NCI-H1417 treated with DMSO at 0.1 percent for 48 hours (cell line): ENCODE measurements at regions not wholly inside any gene's neighbourhood (a gene's known extent, or its start where the extent isn't known, plus 50 kb on each side); places are given as distances from the start of the nearest gene placed in this dataset.
"Not testable (repeated sequence)": the region's sequence is repeated elsewhere in the genome, so short reads cannot be mapped to it uniquely, and the experiment has no call there.

Experiments
- DNase-seq: peaks from one replicate; lab custom pipeline; 2025; lab: John Stamatoyannopoulos, UW

DNA sequence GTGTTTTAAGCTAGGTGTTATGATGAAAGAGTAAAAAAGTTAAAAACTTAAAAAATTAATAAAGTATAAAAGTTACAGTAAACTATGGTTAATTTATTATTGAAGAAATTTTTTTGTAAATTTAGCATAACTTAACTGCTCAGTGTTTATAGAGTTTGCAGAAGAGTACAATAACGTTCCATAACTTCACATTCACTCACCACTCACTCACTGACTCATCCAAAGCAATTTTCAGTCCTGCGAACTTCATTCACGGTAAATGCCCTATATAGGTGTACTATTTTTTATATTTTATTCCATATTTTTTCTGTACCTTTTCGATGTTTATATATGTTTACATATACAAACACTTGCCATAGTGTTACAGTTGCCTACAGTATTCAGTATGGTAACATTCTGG is 694.8 kb upstream of the SLC39A10 start:
- DNase-seq: no peak

DNA sequence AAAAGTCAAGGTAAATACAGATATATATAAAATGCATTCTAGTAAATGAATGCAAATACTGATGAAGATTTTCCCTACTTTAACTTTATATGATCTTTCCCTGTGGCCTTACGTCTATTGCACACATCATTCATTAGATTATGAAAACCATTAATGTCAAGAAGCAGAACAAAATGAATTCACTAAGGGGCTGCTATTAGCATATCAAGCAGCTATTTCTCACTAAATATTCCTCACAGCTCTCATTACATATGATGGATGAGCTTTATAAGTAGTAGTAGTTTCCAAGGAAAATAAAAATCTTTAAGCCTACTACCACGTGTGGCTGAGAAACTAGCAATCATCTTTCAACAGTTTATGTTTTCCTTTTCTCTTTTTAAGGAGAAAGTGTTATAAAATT is 702.8 kb upstream of the SLC39A10 start:
- DNase-seq: no peak

DNA sequence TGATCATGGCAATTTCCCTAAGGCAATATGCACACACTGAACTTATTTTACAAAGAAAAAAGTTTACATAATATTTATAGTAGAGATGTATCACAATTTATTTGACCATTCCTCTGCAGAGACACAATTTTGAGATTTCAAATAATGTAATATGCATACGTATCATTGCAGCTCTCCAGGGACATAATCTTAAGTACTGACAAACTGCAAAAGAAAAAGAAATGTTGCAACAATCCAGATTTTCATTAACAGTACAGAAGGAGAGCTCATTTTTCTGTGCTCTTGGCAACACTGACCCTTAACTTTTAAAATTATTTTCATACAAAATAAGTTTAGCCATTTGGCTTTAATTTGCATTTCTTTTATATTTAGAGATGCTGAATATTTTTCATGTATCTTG is 710.2 kb upstream of the SLC39A10 start:
- no peak for DNase-seq

DNA sequence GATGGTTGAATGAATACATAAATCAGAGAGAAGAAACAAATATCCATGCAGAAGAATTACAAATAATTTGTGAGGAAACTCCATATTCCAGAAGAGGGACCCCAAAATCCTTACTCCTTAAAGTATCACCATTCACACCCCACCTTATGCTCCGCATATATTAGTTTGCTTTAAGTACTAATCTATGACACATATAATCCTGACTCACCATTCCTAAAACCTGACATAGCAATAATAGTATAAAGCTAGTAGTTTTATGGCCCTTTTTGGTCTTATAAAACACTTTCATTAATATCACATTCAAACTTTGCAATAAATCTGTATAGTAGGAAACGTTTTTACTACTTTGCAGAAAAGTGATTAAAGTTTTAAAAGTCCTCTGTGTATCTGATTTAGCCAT is 719.0 kb upstream of the SLC39A10 start:
- DNase-seq: no peak

DNA sequence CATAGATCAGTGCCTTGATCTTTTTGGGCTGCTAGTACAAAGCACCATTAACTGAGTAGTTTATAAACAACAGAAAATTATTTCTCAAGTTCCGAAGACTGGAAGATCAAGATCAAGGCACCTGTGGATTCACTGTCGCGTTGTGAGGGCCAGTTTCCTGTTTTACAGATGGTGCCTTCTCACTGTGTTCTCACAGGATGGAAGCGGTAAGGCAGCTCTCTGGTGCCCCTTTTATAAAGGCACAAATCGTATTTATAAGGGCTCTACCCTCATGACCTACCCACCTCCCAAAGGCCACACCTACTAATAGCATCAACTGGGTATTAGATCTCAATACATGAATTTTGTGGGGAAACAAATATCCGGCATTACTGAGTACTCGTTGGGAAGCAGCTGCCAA is 729.5 kb upstream of the SLC39A10 start:
- no peak for DNase-seq

DNA sequence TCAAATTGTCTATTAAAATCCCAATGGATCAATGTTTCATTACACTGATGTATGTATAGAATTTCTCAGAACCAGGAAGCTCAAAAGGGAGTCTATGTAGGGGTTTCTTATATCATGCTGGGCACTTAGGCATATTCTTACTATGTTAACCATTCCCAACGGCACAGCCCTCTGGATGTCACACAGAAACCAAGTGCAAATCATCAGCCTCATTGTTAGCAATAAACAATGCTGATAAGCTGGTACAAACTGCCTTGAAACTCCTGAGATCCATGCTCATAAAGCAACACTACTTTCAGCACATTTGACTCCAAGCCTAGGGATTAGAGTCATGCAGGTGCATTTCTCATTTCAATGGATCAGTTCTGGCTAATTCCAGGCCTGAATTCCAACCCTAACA is 730.2 kb upstream of the SLC39A10 start:
- DNase-seq: no peak

DNA sequence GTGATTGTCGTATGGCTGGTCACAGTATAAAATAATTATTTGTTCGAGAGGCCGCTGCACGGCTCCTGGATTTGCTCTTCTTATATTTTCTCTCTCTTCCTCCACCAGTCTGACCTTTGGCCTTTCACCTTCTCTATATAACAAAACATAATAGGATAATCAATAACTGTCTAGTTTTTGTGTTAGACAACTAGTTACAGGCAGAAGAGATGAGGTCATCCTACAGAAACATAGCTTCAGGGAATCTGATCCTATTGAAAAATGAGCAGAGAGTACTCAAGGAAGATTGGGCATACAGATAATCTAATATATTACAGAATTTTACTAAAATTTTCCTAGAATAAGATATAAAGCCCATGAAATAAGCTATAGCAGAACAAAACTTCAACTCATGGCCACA is 731.3 kb upstream of the SLC39A10 start:
- no peak for DNase-seq

DNA sequence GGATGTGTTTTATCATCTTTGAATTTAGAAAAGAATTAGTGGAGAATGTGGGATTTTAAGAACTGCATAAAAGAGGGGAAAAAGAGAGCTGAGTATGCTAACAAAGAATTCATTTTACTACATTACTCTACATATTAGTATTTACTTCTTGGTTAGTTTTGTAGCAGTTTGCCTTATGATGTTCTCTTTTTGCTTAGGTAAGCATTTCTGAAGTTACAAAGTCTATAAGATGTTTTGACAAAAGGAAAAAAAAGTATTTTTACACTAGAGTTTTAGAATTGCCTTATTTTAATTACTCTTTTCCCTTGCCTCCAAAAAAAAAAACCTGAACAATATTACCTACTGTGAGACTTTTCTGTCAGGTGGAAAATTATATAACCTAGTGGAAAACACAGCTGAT is 739.5 kb upstream of the SLC39A10 start:
- DNase-seq: no peak

DNA sequence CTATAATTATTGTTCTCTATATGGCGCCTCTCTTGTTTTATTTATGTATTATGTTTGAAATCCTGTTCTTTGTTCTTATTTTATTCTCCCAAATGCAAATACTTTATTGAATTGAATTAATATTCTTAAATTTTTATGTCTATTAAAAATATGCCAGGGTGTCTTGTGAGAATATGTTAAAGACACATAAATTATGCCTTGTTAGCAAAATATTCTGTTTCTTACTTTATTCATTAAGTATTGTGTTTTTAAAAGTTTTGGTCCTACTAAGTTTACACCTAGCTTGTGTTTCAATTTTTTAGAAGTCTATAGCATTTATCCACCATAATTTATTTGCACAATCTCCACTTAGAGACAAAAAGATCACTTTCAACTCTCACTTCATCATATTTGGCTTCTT is 741.5 kb upstream of the SLC39A10 start:
- DNase-seq: no peak

DNA sequence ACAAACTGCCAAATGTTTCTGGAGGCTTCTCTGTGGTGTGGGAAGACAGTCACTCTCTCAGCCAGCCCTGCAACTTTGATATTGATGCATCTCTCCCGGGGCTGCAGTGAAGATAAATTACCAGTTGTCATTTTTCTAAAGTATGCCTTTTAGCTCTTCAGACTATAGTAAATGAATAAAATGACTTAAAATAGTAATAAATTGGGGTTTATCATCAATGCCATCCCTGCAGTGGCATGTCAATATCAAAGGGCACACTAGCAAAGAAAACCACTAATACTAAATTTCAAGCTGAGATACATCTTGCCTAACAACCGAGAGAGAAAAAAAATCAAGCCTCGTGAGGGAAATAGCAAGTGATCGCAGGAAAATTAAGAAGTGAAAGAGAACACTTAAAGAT is 749.5 kb upstream of the SLC39A10 start:
- DNase-seq: no peak

DNA sequence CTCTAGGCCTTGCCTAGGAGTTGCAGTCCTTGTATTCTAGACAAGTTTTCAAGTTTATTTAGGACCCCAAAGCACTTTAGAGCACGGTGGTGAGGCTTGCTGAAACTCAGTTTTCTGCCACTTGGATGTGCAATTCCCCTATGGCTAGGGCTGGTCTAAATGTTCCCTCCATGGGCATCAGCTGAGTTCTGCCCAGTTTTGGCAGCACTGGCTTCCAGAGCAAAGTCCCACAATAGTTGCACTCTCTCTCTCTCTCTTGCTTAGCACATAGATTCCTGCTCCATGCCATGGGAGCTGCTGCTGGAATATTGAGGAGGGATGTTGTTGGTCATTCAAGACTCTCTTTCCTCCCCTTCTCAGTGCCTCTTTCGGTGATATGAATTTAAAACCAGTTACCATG is 760.2 kb upstream of the SLC39A10 start:
- DNase-seq: no peak

DNA sequence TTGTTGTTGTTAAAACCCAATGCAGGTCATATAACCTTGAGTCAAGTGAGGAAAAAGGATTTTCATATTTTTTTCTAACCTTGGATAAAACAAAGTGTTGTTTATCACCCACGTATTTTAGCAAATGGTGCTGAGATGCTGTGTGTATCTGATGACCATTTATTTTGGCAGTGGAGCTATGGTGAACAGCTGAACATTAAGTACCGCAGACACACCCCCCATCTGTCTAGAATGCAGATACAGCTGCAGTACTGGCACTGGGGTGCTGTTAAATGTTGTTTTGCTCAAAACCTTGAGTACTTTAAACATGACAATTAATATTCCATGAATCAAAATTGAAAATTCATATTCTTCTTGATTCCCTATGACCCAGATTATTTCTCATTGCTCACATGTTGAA is 773.3 kb upstream of the SLC39A10 start:
- DNase-seq: no peak

DNA sequence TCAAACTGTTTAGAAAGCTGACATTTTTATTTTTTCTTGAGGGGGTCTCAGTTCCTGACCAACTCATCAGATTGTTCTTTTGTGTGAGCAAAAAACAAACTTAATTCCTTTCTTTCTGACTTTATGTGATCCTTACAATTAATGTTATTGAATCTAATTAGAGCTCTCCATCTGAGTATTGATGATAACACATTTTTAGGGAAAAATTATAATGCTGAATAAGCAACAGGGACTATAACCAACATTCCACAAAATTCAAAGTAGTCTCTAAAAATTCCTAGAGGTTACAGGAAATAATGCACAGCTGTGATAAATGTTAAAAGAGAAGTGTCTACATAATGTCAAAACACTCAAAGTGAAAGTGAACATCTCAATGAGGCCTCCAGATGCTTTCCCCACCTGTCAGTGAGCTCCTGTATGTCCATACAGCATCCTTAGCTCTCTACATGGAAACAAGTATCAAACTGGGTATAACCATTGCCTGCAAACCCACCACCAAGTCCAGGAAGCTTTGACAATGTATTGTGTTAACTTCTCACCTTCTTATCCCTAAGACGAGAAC is 786.0 kb upstream of the SLC39A10 start:
- no peak for DNase-seq

DNA sequence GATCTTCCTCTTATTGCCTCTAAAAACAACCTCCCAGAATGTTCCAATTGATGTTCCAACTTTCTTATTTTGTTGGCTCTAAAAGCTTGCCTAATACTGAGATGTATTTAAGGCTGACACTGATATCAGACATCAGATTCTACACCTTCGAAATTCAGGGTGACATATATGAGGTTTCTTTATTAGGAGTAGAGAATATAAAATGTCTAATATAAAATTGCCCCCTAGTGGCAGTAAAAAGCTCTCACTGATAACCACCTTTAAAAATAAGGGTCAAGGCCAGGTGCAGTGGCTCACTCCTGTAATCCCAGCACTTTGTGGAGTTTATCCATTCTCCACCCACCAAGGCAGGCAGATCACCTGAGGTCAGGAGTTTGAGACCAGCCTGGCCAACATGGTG is 789.7 kb upstream of the SLC39A10 start:
- DNase-seq: no peak

DNA sequence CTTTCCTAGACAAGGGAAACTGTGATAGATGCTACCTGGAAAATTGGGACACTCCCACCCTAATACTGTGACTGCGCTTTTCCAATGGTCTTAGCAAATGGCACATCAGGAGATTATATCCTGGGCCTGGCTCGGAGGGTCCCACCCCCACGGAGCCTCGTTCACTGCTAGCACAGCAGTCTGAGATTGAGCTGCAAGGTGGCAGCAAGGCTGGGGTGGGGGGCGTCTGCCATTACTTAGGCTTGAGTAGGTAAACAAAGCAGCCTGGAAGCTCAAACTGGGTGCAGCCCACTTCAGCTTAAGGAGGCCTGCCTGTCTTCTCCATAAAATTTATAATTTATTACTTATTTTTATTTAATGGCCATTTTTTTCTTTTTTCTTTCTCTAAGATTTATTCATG is 802.1 kb upstream of the SLC39A10 start:
- DNase-seq: no peak

DNA sequence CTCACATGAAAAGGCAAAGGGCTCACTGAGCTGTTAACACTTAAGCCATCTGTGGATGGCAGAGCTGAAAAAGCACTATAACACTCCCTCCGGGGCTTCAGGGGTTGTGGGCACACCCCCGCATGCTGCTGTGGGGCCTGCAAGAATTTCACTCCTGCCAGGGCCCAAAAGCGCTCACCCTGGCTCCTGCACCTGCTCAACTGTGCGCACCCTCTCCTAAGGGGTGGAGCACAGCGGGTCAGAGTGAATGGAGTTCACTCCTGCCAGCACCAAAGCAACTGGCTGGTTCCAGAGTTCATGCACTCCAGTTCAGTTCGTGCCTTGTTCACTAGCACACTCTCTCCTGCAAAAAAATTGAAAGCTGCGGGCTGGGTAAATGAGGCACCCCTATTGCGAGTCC is 814.2 kb upstream of the SLC39A10 start:
- no peak for DNase-seq

DNA sequence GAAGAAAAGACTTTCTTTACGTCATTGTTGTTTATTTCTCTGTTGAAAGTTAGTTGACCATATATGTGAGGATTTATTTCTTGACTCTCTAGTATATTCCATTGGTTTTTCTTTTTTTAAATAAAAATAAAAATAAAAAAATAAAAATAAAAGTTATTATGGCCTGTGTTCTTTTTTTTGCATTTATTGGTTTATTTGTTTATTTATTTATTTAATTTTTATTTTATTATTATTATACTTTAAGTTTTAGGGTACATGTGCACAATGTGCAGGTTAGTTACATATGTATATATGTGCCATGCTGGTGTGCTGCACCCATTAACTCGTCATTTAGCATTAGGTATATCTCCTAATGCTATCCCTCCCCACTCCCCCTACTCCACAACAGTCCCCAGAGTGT is 822.7 kb upstream of the SLC39A10 start:
- DNase-seq: not testable (repeated sequence)

DNA sequence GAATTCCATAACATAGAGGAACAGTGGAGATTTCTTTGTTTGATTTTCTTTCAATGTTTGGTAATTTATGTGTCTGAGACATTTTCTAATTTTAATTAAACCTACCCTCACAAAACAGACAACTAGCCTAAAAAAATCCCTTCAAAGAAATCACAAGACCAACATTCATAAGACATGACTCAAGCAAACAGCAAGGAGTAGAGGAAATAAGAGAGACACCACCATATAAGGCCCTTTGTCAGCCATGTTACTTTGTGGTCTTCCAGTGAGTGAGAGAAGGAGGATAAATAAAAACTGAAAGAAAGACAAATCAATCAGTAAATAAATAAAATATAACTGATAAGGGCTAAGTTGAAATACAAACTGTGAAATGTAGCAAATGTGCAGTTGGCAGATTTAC is 830.8 kb upstream of the SLC39A10 start:
- no peak for DNase-seq

DNA sequence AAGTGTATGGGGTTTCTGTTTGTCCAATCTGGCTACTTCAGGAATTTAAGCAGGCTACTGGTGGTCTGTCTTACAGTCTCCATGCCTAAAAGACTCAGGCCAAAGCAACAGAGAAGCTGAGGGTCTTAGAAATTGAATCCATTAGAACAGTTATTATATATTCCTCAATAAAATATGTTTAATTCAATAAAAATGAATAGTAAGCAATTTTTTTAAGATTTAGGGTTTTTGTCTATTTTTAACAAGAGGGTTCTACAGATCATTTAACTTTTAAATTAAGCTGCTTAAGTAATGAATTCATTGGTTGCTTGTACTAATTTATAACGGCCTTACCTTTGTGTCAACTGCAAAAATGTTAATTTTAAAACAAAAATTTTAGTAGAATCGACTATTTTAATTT is 832.6 kb upstream of the SLC39A10 start:
- DNase-seq: no peak

DNA sequence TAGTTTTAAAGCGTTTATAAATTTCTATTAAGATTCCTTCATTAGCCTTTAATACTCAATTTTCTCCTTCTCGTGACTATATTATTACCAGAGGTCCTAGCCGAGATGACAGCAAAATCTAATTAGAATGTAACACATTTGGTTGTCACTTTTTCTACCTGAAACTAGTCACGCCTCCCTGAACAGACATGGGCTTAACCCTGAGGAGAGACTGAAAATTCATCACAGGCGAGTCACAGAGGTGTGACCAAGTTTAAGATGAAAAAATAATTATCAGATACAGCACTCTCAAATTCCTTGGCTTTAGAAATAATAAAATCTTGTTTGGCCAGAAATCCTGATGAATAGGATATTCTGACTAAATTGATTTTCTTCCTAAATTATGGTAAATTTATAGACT is 834.4 kb upstream of the SLC39A10 start:
- DNase-seq: no peak

DNA sequence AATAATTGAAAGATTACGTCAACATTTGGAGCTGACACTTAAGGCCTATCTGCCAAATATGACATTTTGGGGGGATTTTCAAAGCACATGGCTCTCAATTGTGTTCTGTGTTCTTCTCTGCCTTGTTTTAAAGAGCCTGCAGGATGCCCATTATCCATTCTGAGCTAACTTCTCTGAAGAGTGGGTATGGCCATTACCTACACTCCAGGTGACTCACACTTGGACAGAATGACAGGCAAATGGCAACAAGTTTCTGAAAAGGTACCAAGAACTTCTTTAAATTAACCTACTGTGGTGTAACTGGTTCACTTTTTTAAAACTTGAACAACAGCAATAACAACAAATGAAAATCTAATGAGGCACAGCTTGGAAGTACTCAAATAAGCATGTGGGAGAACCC is 834.9 kb upstream of the SLC39A10 start:
- DNase-seq: no peak

DNA sequence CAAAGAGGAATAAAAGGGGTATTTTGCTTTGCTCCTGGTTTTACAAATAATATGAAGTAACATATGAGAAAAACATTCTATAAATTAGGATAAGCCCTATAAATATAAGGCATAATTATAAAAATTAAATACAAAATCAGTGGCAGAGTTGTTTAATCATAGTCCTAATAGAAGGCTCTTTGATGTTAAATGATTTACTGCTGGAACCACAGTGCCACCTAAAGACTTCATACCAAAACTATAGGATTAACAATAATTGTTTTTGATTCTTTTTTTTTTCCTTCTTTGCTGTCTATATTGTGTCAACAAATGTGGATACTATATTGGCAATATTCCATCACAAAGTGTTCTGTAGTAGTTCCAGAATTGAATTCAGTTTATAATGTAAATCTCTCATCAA is 837.7 kb upstream of the SLC39A10 start:
- DNase-seq: no peak

DNA sequence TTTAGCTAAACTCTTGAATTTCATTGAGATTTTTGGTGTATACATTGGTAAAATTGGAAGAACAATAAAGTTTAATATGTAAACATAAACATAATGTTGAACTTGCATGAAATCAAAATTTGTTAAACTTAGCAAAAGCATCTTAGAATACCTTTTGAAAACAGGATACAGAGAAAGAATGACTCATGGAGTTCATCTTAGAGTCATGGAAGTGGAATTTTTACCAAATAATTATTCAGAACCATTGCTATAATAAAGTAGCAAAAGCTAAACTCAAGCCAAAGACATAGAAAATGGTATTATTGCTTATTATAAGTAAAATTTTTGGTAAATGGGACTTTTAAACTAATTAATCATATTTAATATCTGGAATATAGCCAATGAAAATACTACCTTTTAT is 841.6 kb upstream of the SLC39A10 start:
- no peak for DNase-seq

DNA sequence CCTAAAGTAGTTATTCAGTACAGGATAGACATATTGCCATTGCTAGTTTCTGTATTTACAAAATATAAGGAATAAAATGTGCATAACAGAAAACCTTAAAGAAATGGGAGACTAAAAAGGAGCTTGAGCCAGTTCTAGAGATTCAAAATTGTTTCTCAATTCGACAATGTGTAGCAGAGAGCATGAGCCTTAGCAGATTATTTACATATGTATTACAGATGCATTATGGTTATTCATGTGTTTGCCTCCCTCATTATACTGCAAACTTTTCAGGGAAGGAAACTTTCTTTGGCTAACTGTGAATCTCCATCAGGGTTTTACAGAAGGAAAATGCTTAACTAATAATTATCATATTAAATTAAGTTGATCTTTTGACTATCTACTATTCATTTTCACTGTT is 854.4 kb upstream of the SLC39A10 start:
- no peak for DNase-seq

DNA sequence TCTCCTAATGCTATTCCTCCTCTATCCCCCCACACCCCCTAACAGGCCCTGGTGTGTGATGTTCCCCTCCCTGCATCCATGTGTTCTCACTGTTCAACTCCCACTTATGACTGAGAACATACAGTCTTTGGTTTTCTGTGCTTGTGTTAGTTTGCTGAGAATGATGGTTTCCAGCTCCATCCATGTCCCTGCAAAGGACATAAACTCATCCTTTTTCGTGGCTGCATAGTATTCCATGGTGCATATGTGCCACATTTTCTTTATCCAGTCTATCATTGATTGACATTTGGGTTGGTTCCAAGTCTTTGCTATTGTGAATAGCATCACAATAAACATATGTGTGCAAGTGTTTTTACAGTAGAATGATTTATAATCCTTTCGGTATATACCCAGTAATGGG is 870.0 kb upstream of the SLC39A10 start:
- not testable (repeated sequence) for DNase-seq
